ENCODE measurements at regions not wholly inside any gene's neighbourhood (a gene's known extent, or its start where the extent isn't known, plus 50 kb on each side); places are given as distances from the start of the nearest gene placed in this dataset.

DNA sequence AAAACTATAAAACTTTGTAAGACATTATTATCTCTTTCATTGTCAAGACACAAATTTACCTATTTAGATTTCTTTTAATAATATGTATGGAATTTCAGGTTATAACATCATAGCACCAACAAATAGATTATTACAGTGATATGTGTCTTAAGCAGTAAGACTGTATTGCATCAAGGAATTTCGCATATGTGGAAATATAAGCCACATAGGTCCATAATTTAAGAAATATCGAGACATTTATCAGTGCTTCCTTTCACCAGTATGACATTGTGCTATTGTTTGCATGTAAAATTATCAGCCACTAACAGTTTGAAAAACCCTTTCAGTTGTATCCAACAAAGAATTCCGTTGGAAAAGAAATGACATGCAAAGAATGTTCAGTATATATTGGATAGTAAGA lies 186.7 kb upstream of the RASA1 start:
- TF ChIP-seq, protein P1, sequence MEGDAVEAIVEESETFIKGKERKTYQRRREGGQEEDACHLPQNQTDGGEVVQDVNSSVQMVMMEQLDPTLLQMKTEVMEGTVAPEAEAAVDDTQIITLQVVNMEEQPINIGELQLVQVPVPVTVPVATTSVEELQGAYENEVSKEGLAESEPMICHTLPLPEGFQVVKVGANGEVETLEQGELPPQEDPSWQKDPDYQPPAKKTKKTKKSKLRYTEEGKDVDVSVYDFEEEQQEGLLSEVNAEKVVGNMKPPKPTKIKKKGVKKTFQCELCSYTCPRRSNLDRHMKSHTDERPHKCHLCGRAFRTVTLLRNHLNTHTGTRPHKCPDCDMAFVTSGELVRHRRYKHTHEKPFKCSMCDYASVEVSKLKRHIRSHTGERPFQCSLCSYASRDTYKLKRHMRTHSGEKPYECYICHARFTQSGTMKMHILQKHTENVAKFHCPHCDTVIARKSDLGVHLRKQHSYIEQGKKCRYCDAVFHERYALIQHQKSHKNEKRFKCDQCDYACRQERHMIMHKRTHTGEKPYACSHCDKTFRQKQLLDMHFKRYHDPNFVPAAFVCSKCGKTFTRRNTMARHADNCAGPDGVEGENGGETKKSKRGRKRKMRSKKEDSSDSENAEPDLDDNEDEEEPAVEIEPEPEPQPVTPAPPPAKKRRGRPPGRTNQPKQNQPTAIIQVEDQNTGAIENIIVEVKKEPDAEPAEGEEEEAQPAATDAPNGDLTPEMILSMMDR (IDR thresholded peaks at IDR 0.05; ENCODE audit: low read depth, low read length): no peak
- no peak for DNase-seq (ENCODE audit: low read depth, low spot score)
- Histone ChIP-seq H3K27me3 (ENCODE audit: control insufficient read depth, insufficient read depth, low read length) (no peaks in the 10 kb centered on the region), H3K4me3 (ENCODE audit: low read depth, low read length) (no peak overlapping the region), H3K27ac (ENCODE audit: low read depth, low read length) (no peak overlapping the region), H3K9me3 (ENCODE audit: control insufficient read depth, insufficient read depth, low read length) (peaks cover 4% of the 10 kb centered on the region)
- ChIA-PET CTCF (interaction anchor here (0.8 to 1.8 kb wide), 2 partner anchors 11 to 319 kb away, joined by 3 to 8 read pairs; no protein-coding TSS in a partner anchor), POLR2A (no interaction called here)

DNA sequence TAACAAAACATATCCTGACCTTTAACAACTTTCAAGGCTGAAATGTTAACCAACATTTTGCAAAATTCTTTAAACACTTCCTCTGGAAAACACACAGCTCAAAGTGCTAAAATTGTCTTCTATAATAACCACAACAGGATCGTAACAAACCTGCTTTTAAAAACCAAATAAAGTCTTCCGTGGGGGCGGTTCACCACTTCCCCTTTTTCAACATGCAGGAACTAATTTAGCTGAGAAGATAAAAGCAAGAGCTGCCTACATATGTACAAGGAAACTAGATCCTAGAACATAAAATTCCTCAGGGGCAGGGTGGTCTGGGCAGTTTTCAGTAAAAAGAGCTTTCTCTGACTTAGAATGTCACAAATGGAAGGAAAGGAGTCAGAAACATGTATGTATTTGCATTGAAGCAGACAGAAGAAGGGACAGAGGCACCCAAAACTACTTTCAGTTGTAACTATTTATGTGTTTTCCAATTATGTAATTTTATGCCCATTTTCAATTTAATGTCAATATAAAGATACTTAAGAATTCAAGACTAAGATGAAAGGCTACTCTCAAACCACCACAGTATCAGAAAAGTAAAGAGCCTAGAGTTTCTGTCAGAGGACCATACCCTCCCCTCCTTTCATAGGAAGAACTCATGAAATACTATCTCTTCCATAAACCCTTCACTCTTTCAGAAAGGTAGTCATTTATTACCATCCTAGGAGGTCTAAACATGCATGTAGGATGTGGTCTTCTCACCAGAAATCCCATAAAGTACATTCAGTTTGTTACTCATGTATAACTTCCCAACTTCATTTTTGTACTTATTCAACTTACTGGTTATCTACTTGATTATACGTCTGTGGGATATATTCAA lies 185.9 kb upstream of the RASA1 start:
- no peak for DNase-seq (ENCODE audit: low read depth, low spot score)
- H3K4me3 ChIP-seq (ENCODE audit: low read depth, low read length): no peak overlapping the region
- TF ChIP-seq, protein P1 (IDR thresholded peaks at IDR 0.05; ENCODE audit: low read depth, low read length): no peak
- peaks cover 4% of the 10 kb centered on the region for H3K9me3 ChIP-seq (ENCODE audit: control insufficient read depth, insufficient read depth, low read length)
- H3K27ac ChIP-seq (ENCODE audit: low read depth, low read length): no peak overlapping the region
- POLR2A ChIA-PET: no interaction called here
- CTCF ChIA-PET: interaction anchor here (0.8 to 1.8 kb wide), 2 partner anchors 11 to 318 kb away, joined by 3 to 8 read pairs; no protein-coding TSS in a partner anchor
- H3K27me3 ChIP-seq (ENCODE audit: control insufficient read depth, insufficient read depth, low read length): no peaks in the 10 kb centered on the region

DNA sequence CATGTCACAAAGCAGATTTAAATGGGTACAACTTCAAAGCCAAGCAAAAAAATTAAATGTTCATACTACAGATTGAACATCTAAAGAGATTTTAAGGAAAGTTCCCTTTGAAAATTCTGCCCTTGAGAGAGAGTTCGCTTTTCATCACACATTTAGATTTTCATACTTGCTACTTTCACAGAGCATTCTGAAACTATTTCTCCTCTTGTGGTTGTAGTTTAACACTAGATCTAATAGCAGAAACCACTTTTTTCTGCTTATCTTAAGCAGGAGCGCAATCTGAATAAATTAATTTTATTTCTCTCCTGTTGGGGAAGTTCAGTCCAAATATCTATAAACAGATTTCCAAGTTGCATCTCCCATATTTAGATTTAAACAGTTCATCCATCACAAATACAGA lies 173.3 kb upstream of the RASA1 start:
- no peaks in the 10 kb centered on the region for H3K27me3 ChIP-seq (ENCODE audit: control insufficient read depth, insufficient read depth, low read length)
- TF ChIP-seq, protein P1 (IDR thresholded peaks at IDR 0.05; ENCODE audit: low read depth, low read length): no peak
- POLR2A ChIA-PET: no interaction called here
- H3K9me3 ChIP-seq (ENCODE audit: control insufficient read depth, insufficient read depth, low read length): no peaks in the 10 kb centered on the region
- H3K27ac ChIP-seq (ENCODE audit: low read depth, low read length): no peak overlapping the region
- H3K4me3 ChIP-seq (ENCODE audit: low read depth, low read length): no peak overlapping the region
- DNase-seq (ENCODE audit: low read depth, low spot score): no peak
- CTCF ChIA-PET: no interaction called here

DNA sequence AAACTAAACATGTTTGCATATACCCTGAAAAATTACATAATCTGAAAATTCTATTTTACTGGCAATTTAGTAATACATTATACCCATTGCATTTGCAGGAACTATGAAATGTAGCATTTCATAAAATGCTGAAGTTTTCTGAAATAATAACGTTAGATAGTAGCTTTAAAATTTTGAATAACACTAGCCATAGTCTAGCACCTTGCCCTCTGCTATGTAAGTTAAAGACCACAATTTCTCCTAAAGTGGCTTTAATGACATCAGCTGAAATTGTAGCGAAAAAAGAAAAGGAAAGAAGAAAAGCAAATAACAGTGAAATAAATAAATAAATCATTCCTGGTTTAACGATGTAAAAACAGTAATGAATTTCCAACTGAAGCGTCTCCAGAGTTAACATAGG lies 172.8 kb upstream of the RASA1 start:
- ChIA-PET CTCF (no interaction called here), POLR2A (no interaction called here)
- TF ChIP-seq, protein P1 (IDR thresholded peaks at IDR 0.05; ENCODE audit: low read depth, low read length): no peak
- Histone ChIP-seq H3K27me3 (ENCODE audit: control insufficient read depth, insufficient read depth, low read length) (no peaks in the 10 kb centered on the region), H3K27ac (ENCODE audit: low read depth, low read length) (no peak overlapping the region), H3K4me3 (ENCODE audit: low read depth, low read length) (no peak overlapping the region), H3K9me3 (ENCODE audit: control insufficient read depth, insufficient read depth, low read length) (no peaks in the 10 kb centered on the region)
- DNase-seq (ENCODE audit: low read depth, low spot score): no peak

DNA sequence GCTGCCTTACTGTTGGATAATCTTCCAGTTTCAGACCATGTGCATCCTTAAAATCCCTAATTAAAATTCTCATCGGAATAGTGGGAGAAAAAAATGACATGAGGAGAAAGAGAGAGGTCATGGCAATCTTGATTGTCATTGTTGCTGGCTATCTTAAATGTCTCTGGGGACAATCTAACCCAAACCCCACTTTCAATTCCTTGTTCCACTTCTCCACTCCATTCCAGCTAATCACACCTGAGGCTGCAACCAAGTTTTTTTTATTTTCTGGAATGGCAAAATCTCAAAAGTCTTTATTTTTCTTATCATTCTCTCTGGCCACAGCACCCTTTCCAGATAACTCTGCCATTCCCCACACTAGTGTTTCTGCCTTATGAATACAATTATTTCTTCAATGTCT lies 171.9 kb upstream of the RASA1 start:
- no peak for DNase-seq (ENCODE audit: low read depth, low spot score)
- ChIA-PET POLR2A (no interaction called here), CTCF (no interaction called here)
- Histone ChIP-seq H3K27ac (ENCODE audit: low read depth, low read length) (no peak overlapping the region), H3K9me3 (ENCODE audit: control insufficient read depth, insufficient read depth, low read length) (no peaks in the 10 kb centered on the region), H3K27me3 (ENCODE audit: control insufficient read depth, insufficient read depth, low read length) (no peaks in the 10 kb centered on the region), H3K4me3 (ENCODE audit: low read depth, low read length) (no peak overlapping the region)
- TF ChIP-seq, protein P1 (IDR thresholded peaks at IDR 0.05; ENCODE audit: low read depth, low read length): no peak
